ENCODE measurements at regions not wholly inside any gene's neighbourhood (a gene's known extent, or its start where the extent isn't known, plus 50 kb on each side); places are given as distances from the start of the nearest gene placed in this dataset.

GRCh38 chr10:130875116-130875515 lies 436.4 kb downstream of the TCERG1L start:
- TF ChIP-seq CTCF (IDR thresholded peaks at IDR 0.05) (no peak), POLR2A (IDR thresholded peaks at IDR 0.05) (no peak)
